Activated CD4-positive, alpha-beta memory T cell treated with anti-CD3 and anti-CD28 coated beads, Interleukin-2, amount 10 ng/mL, durations not matched to agents 7 days and 5 days (primary cell): ENCODE measurements at regions not wholly inside any gene's neighbourhood (a gene's known extent, or its start where the extent isn't known, plus 50 kb on each side); places are given as distances from the start of the nearest gene placed in this dataset.

Experiments used
- CTCF ChIA-PET: fragments of 350-600 bp; sonication (Branson Sonifier 250); formaldehyde crosslinking; loops from one replicate; lab custom pipeline; 2021; ENCODE audit warnings: antibody characterized with exemption, inconsistent platforms; lab: Charles Lee
- POLR2A ChIA-PET: fragments of 350-600 bp; sonication (Branson Sonifier 250); formaldehyde crosslinking; loops from one replicate; lab custom pipeline; 2021; ENCODE audit warnings: antibody characterized with exemption; lab: Charles Lee
- DNase-seq: peaks from one replicate; pipeline ENCODE4 v3.0.0-alpha.2; 2020
- H3K27ac Mint-ChIP-seq: one replicate; pipeline ENCODE4 v1.8.0; 2021; ENCODE audit warnings: mild to moderate bottlenecking, mixed read lengths
- H3K27me3 Mint-ChIP-seq: one replicate; pipeline ENCODE4 v1.8.0; 2021; ENCODE audit warnings: mixed read lengths
- H3K36me3 Mint-ChIP-seq: one replicate; pipeline ENCODE4 v1.8.0; 2021; ENCODE audit warnings: low read depth, mixed read lengths
- H3K4me1 Mint-ChIP-seq: one replicate; pipeline ENCODE4 v1.8.0; 2021; ENCODE audit warnings: mixed read lengths
- H3K4me3 Mint-ChIP-seq: one replicate; pipeline ENCODE4 v1.8.0; 2021; ENCODE audit warnings: mild to moderate bottlenecking, mixed read lengths
- H3K9me3 Mint-ChIP-seq: one replicate; pipeline ENCODE4 v1.8.0; 2021; ENCODE audit warnings: mixed read lengths

DNA sequence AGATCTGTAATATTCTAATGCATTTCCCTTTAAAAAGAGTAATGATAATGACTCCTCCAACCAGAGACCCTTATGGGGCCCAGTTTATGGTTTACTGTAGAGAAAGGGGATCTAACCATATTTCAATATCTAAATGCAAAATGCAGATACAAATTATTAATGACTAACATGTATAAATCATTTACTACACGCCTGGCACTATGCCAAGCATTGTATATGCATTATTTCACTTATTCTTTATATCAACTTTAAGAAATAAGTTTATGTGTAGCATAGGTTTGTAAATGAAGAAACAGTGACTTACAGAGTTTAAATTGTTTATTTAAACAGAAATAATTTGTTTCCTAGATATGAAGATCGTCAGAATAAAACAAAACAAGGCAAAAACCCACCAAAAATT is 86.2 kb upstream of the SCEL start:
- H3K36me3 Mint-ChIP-seq = no peaks in the 10 kb centered on the region
- H3K4me1 Mint-ChIP-seq = peaks cover 3% of the 10 kb centered on the region
- ChIA-PET CTCF (interaction anchor here (1.3 kb wide), 1 partner anchor 29 kb away, joined by 4 read pairs; no protein-coding TSS in a partner anchor), POLR2A (no interaction called here)
- no peak overlapping the region for H3K27ac Mint-ChIP-seq
- H3K4me3 Mint-ChIP-seq = no peak overlapping the region
- DNase-seq = no peak
- peaks cover 10% of the 10 kb centered on the region for H3K27me3 Mint-ChIP-seq
- no peaks in the 10 kb centered on the region for H3K9me3 Mint-ChIP-seq

DNA sequence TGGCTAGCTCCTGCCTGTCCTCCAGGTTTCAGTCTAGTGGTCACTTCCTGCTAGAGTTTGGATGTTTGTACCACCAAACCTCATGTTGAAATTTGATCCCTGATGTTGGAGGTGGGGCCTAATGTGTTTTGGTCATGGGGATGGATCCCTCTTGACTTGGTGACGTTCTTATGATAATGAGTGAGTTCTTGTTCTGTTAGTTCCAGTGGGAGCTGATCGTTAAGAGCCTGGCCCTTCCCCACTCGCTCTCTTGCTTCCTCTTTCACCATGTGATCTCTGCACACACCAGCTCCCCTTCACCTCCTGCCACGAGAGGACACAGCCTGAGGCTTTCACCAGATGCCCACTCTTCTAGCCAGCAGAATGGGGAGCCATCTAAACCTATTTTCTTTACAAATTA is 86.8 kb upstream of the SCEL start:
- no peaks in the 10 kb centered on the region for H3K9me3 Mint-ChIP-seq
- peaks cover 8% of the 10 kb centered on the region for H3K27me3 Mint-ChIP-seq
- no peak for DNase-seq
- ChIA-PET POLR2A (no interaction called here), CTCF (interaction anchor here (1.3 kb wide), 1 partner anchor 30 kb away, joined by 4 read pairs; no protein-coding TSS in a partner anchor)
- H3K27ac Mint-ChIP-seq = no peak overlapping the region
- H3K36me3 Mint-ChIP-seq = no peaks in the 10 kb centered on the region
- H3K4me1 Mint-ChIP-seq = peaks cover 3% of the 10 kb centered on the region
- no peak overlapping the region for H3K4me3 Mint-ChIP-seq

DNA sequence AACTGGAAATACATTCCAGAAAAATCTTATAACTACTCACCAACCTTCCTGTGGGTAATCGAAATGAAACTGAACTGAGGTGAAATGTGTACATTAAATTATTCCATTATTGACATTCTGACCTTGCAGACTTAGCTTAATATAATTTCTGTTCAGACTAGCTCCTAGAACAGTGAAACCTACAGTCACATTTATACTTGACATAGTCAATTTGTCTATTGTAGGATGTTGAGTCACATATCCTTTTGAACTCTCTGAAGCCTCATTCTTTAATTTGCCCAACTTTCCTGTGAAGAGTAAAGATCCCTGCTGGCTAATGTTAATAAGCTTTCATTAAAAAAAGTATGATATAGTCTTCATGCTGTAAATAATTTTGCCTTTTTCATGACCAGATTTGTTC is 92.0 kb upstream of the SCEL start:
- DNase-seq = no peak
- H3K36me3 Mint-ChIP-seq = no peaks in the 10 kb centered on the region
- no peak overlapping the region for H3K27ac Mint-ChIP-seq
- POLR2A ChIA-PET = no interaction called here
- H3K4me3 Mint-ChIP-seq = no peak overlapping the region
- peaks cover 9% of the 10 kb centered on the region for H3K27me3 Mint-ChIP-seq
- CTCF ChIA-PET = interaction anchor here (0.6 kb wide), 1 partner anchor 35 kb away, joined by 3 read pairs; no protein-coding TSS in a partner anchor
- H3K4me1 Mint-ChIP-seq = peaks cover 3% of the 10 kb centered on the region
- no peaks in the 10 kb centered on the region for H3K9me3 Mint-ChIP-seq

DNA sequence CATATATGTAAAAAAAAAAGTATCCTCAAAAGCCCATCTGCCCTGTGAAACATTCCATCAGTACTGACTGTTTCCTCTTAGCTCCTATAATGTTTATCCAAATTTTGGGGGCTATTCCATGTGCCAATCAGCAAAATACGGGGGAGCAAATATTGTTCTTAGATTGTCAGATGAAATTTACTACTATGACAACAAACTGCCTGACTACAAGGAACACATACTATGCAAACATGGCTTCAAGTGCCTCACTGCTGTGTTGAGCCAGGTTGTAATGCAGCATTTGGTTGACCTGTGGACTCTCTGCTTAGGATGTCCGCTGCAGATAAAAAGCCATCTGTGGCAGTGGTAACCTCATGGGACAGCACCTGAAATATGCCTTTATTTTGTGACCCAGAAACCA is 98.2 kb upstream of the SCEL start:
- ChIA-PET CTCF (no interaction called here), POLR2A (no interaction called here)
- H3K27me3 Mint-ChIP-seq = peaks cover 6% of the 10 kb centered on the region
- no peaks in the 10 kb centered on the region for H3K9me3 Mint-ChIP-seq
- no peaks in the 10 kb centered on the region for H3K4me1 Mint-ChIP-seq
- DNase-seq = no peak
- H3K36me3 Mint-ChIP-seq = no peaks in the 10 kb centered on the region
- no peak overlapping the region for H3K27ac Mint-ChIP-seq
- H3K4me3 Mint-ChIP-seq = no peak overlapping the region

DNA sequence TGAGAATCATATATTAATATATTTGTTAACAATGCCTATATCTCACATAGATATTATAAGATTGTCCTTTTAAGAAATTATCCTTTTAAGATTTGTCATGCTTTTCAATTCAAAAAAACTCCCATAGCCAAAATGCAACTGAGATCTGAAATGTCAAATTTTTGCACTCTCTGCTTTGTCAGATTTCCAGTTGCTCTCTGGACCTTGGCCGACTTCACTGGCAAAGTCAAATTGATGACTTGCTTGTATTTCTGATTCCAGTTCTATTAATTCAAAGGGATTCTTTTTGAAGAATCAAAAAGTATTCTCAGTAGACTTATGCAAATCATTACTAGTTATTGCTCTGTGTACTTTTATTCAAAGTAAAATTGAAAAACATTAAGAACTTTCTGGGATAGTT is 101.2 kb upstream of the SCEL start:
- CTCF ChIA-PET = no interaction called here
- Mint-ChIP-seq H3K4me3 (no peak overlapping the region), H3K36me3 (no peaks in the 10 kb centered on the region), H3K4me1 (no peaks in the 10 kb centered on the region), H3K27ac (no peak overlapping the region), H3K27me3 (no peaks in the 10 kb centered on the region), H3K9me3 (no peaks in the 10 kb centered on the region)
- no peak for DNase-seq
- POLR2A ChIA-PET = no interaction called here

DNA sequence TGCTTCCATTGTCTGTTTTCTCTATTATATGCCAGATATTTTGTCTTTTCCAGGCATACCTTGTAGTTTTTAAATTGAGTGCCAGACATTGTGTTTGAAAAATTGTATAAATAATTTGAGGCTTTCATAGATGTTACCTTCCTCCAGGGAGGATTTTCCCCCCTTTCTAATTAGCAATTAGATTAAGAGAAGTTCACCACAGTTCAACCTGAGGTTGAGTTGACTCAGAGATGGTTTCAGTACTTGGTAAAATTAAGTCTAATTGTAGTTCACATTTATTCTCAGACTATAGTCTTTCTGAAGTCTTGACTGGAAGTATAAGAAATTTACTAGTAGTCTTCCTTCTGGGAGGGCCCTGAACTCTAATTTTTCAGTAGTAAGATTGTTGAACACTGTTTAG is 104.1 kb upstream of the SCEL start:
- no peaks in the 10 kb centered on the region for H3K4me1 Mint-ChIP-seq
- no peak overlapping the region for H3K27ac Mint-ChIP-seq
- no peaks in the 10 kb centered on the region for H3K27me3 Mint-ChIP-seq
- no peak for DNase-seq
- POLR2A ChIA-PET = no interaction called here
- H3K4me3 Mint-ChIP-seq = no peak overlapping the region
- no peaks in the 10 kb centered on the region for H3K9me3 Mint-ChIP-seq
- CTCF ChIA-PET = interaction anchor here (0.6 kb wide), 1 partner anchor 46 kb away, joined by 3 read pairs; no protein-coding TSS in a partner anchor
- no peaks in the 10 kb centered on the region for H3K36me3 Mint-ChIP-seq

DNA sequence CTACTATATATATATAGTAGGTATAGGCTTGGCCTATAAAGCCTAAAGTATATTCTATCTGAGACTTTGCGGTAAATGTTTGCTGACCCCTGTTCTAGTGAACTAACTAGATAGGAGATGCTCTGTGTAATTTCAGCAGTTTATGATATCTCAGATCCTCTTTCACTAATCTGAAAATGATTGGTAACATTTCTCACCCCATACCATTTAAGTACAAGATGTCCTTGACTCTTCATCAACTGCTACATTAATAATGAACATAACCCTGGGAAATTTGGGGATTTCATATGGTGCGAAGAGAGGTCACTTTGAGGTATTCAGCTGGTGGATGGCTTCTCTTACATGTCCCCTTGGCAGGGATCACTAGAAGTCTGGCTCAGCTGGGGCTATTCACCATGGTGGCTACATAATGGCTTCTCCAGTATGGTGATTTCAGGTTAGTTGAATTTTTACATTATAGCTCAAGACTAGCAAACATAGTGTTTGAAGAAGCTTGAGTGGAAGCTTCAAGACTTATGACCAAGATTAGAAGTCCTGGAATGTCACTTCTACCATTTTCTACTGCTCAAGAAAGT is 103.6 kb upstream of the MYCBP2 start:
- Mint-ChIP-seq H3K36me3 (no peaks in the 10 kb centered on the region), H3K4me3 (no peak overlapping the region), H3K9me3 (no peaks in the 10 kb centered on the region), H3K27ac (no peak overlapping the region), H3K27me3 (no peaks in the 10 kb centered on the region), H3K4me1 (no peaks in the 10 kb centered on the region)
- POLR2A ChIA-PET = no interaction called here
- CTCF ChIA-PET = no interaction called here
- DNase-seq = no peak

DNA sequence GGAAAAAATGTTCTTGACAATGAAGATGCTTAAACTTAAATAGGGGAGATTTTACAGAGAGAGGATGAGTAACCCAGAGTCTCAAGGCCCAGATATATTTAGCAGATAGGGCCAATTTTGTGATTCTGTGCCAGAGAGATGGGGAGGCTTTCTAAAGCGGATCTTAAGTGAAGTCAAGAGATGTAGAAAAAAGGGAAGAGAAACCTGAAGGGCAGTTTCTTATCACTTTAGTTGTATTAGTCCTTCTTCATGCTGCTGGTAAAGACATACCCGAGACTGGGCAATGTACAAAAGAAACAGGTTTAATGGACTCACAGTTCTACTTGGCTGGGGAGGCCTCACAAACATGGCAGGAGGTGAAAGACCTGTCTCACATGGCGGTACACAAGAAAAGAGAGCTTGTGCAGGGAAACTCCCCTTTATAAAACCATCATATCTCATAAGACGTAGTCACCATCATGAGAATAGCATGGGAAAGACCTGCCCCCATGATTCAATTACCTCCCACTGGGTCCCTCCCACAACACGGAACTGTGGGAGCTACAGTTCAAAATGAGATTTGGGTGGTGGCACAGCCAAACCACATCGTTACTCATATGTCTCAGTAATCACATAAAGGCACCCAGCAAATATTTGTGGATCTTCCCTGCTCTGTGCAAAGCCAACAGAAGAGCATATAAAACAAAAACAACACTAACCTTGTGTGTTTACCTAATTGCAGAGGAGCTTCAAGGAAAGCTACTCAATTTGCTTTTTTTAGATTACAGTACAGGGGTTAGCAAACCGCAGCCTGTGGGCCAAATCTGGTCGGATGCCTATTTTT is 102.6 kb upstream of the MYCBP2 start:
- Mint-ChIP-seq H3K27me3 (no peaks in the 10 kb centered on the region), H3K27ac (no peak overlapping the region), H3K4me3 (no peak overlapping the region), H3K4me1 (no peaks in the 10 kb centered on the region), H3K36me3 (no peaks in the 10 kb centered on the region), H3K9me3 (no peaks in the 10 kb centered on the region)
- no peak for DNase-seq
- CTCF ChIA-PET = no interaction called here
- POLR2A ChIA-PET = no interaction called here

DNA sequence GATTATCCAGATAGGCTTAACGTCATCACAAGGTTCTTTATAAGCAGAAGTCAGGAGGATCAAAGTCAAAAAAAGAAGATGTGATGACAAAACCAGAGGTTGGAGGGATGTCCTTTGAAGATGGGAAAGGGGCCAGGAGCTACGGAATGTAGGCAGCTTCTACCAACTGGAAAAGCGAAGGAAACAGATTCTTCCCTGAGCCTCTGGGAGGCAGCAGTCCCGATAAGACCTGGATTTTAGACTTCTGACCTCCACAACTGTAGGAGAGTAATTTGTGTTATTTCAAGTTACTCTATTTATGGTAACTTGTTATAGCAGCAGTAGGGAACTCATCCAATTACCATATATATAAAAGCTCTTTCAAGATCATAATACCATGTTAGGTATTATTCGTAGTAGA is 98.8 kb upstream of the MYCBP2 start:
- no peaks in the 10 kb centered on the region for H3K36me3 Mint-ChIP-seq
- H3K4me3 Mint-ChIP-seq = no peak overlapping the region
- H3K27me3 Mint-ChIP-seq = no peaks in the 10 kb centered on the region
- no peaks in the 10 kb centered on the region for H3K9me3 Mint-ChIP-seq
- no peaks in the 10 kb centered on the region for H3K4me1 Mint-ChIP-seq
- ChIA-PET POLR2A (no interaction called here), CTCF (interaction anchor here (1.2 kb wide), 1 partner anchor 67 kb away, joined by 3 read pairs; no protein-coding TSS in a partner anchor)
- no peak for DNase-seq
- no peak overlapping the region for H3K27ac Mint-ChIP-seq

DNA sequence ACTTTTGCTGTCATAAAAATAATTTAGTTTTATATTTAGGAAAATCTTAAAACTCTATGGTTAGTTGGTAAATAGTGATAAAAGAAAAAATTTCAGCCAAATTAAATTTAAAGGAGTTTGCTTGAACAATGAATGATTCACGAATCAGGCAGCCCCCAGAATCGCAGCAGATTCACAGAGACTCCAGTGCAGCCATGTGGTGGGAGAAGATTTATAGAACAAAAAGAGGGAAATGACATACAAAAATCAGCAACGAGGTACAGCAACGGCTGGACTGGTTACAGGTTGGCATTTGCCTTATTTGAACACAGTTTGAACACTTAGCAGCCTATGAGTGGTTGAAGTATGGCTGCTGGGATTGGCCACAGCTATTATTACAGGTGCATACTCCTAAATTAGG is 96.4 kb upstream of the MYCBP2 start:
- Mint-ChIP-seq H3K27me3 (no peaks in the 10 kb centered on the region), H3K4me3 (no peak overlapping the region), H3K27ac (no peak overlapping the region), H3K9me3 (no peaks in the 10 kb centered on the region), H3K4me1 (no peaks in the 10 kb centered on the region), H3K36me3 (no peaks in the 10 kb centered on the region)
- POLR2A ChIA-PET = no interaction called here
- DNase-seq = no peak
- CTCF ChIA-PET = no interaction called here

DNA sequence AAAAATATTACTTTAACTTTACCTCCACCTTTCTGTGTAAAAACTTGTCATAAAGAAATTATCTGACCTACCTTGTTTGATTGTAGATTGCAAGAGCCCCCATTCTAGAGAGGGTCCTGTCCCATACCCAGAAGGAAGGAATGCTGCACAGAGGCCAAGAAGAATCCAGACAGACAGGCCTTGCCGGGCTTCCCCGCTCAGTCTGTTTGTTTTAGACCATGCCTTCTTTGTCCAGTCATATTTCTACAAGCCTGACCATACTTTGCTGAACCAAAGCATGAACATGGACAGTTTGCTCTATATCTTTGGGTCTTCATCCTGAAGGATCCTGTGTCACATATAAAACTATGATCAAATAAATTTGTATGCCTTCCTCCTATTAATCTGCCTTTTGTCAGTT is 95.8 kb upstream of the MYCBP2 start:
- no peaks in the 10 kb centered on the region for H3K36me3 Mint-ChIP-seq
- no peak for DNase-seq
- no peak overlapping the region for H3K4me3 Mint-ChIP-seq
- H3K4me1 Mint-ChIP-seq = no peaks in the 10 kb centered on the region
- no peaks in the 10 kb centered on the region for H3K27me3 Mint-ChIP-seq
- ChIA-PET CTCF (no interaction called here), POLR2A (no interaction called here)
- no peaks in the 10 kb centered on the region for H3K9me3 Mint-ChIP-seq
- no peak overlapping the region for H3K27ac Mint-ChIP-seq

DNA sequence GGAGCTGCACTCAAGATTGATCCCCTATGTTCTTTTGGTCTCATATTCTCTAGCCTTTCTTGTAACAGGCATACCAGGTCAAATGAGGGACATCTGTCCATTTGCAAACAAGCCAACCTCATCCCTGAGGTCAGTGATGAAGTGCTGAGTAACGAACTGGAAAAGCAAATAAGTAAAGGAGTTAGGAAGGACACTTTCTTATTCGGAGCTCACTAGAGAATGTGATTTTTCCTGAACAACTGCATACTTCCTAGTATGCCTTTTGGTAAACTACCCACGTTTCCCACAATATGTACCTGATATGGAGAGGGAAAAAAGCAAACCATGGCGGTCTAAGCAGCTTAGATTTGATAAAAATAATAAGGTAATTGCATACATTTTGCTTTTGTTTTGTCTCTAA is 91.0 kb upstream of the MYCBP2 start:
- Mint-ChIP-seq H3K4me1 (no peaks in the 10 kb centered on the region), H3K4me3 (no peak overlapping the region), H3K27ac (no peak overlapping the region), H3K27me3 (no peaks in the 10 kb centered on the region), H3K9me3 (no peaks in the 10 kb centered on the region), H3K36me3 (no peaks in the 10 kb centered on the region)
- no peak for DNase-seq
- ChIA-PET POLR2A (interaction anchor here (0.9 kb wide), 1 partner anchor 90 kb away, joined by 3 read pairs; the partner anchor contains the start of gene MYCBP2), CTCF (no interaction called here)

DNA sequence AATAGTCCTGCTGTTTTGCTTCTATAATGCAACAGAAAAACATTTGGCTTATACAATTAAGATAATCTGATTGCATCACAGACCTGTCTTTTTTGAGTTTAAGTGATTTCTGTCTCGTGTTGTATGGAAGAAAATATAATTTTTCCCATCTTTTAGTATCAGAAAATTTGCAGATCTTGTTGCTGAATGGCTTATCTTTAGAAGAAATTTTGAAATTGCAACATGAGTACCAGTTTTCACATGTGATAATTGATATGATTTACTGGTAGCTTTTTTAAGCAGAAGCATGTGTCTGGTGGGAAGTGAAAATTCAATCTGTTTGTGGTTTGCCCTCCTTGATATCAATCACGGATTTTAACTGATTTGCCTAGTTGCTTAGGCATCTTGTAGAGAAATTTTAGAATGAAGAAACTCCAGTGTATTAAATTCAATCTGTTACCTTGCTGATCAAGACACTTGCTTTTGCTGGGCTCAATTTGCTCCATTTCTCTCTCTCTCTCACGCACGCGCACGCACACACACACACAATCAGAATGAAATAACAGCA is 89.8 kb upstream of the MYCBP2 start:
- POLR2A ChIA-PET = no interaction called here

More for the DNA sequence above, 89.8 kb upstream of the MYCBP2 start:
- H3K27me3 Mint-ChIP-seq = no peaks in the 10 kb centered on the region
- H3K36me3 Mint-ChIP-seq = no peaks in the 10 kb centered on the region
- CTCF ChIA-PET = no interaction called here
- no peak for DNase-seq
- no peak overlapping the region for H3K4me3 Mint-ChIP-seq
- no peaks in the 10 kb centered on the region for H3K9me3 Mint-ChIP-seq
- no peaks in the 10 kb centered on the region for H3K4me1 Mint-ChIP-seq
- H3K27ac Mint-ChIP-seq = no peak overlapping the region
